ENCODE measurements at regions not wholly inside any gene's neighbourhood (a gene's known extent, or its start where the extent isn't known, plus 50 kb on each side); places are given as distances from the start of the nearest gene placed in this dataset.

DNA sequence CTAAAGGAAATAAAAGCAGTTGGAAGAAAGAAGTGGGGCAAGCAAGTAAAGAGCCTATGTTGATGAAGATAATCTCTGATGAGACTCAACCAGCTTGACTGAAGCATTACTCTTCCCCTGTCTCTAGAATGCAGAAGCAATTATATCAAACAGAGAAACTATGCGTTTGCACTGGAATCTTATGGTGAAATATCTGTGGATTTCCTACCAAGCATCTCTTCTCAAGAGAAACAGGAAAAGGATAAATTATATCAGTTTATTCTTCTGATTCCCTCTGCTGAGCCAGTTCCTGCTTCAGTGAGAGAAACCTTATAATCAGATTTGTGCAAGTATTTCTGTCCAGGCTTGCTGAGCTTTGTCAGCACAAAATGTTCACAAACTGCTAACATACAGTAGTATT lies 316.7 kb upstream of the SLC7A11 start:
- TF ChIP-seq POLR2A (IDR thresholded peaks at IDR 0.05; ENCODE audit: low read length) (no peak), GATA1 (IDR thresholded peaks at IDR 0.05; ENCODE audit: low read depth, low read length) (no peak)
- DNase-seq: no peak

DNA sequence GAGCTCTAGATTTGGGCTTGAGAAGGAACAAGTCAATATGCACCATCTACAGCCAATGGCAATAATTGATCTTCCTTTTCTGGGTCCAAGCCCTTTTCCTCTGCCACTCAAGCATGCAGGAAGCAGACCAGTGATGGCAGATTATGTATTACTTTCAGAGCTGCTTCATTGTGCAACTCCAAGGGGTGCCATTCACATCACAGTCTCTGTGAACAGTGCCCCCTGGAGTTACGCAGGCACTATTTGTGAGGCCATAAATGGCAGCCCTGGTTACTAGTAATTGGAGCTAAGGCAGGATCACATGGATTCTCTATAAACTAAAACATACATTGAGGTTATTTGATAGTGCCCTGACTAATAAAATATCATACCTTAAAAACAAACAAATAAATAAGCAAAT lies 313.4 kb upstream of the SLC7A11 start:
- TF ChIP-seq GATA1 (IDR thresholded peaks at IDR 0.05; ENCODE audit: low read depth, low read length) (no peak), POLR2A (IDR thresholded peaks at IDR 0.05; ENCODE audit: low read length) (no peak)
- DNase-seq: peak; percentile 53 to 60

DNA sequence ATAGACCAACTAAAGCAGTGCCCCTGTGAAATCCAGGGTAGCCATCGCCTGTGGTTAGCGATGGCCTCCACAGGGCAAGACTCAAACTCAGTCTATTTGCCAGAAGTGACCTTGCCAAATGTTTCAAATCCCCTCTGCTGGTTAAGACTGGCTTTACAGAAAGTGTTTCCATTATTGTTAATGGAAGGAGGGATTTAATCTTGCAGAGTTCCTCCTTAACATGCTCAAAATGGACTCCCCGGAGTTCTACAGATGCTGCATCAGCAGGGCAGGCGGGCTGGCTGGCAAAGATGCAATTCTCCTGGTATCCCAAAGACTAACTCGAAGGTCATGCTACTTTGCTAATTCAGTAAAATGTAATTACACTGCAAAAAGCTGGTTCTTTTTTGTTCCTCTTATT lies 313.0 kb upstream of the SLC7A11 start:
- DNase-seq: no peak
- TF ChIP-seq GATA1 (IDR thresholded peaks at IDR 0.05; ENCODE audit: low read depth, low read length): no peak
- no peak for TF ChIP-seq POLR2A (IDR thresholded peaks at IDR 0.05; ENCODE audit: low read length)

DNA sequence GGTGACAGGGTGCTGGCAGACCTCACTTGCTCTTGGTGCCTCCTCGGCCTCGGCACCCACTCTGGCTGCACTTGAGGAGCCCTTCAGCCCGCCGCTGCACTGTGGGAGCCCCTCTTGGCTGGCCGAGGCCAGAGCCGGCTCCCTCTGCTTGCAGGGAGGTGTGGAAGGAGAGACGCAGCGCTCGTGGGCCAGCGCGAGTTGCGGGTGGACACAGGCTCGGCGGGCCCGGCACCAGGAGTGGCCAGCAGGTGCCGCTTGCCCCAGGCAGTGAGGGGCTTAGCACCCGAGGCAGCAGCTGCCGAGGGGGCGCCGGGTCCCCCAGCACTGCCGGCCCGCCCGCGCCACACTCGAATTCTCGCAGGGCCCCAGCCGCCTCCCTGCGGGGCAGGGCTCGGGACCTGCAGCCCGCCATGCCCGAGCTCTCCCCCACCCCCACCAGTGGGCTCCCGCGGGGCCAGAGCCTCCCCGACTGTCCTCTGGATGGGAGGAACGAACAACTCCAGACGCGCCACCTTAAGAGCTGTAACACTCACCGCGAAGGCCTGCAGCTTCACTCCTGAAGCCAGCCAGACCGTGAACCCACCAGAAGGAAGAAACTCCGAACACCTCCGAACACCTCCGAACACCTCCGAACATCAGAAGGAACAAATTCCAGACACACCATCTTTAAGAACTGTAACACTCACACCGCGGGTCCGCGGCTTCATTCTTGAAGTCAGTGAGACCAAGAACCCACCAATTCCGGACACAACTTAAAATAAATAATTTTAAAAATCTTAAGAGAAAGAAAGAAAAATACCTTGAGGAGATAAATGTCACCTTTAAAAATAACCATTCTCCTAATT lies 311.1 kb upstream of the SLC7A11 start:
- TF ChIP-seq POLR2A (IDR thresholded peaks at IDR 0.05; ENCODE audit: low read length) (no peak), GATA1 (IDR thresholded peaks at IDR 0.05; ENCODE audit: low read depth, low read length) (no peak)

DNA sequence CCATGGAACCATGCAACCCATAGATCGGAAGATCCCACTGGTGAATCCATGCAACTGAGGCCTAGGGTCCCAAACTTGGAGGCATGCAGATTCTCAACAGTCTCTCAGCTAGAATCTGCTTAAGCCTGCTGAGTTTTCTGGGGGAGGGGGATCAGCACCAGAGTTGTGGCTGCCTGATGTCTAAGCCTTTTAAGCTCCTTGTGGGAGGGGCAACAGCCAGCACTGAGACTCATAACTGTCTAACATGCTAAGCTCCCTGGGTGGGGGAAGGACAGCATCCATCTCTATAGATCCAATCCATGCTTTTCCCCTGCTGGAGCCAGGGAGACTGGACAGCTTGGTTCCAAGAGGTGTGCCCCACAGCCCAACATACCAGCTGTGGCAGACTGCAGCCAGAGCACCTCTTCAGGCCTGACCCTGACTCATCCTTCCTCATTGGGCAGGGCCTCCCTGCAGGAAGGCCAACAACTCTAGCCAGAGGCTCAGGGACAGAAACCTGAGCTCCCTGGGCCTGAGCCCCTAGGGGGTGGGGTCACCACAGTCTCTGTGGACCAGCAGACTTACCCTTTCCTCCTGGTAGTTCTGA lies 300.1 kb upstream of the SLC7A11 start:
- no peak for TF ChIP-seq POLR2A (IDR thresholded peaks at IDR 0.05; ENCODE audit: low read length)
- no peak for TF ChIP-seq GATA1 (IDR thresholded peaks at IDR 0.05; ENCODE audit: low read depth, low read length)

More for the DNA sequence above, 311.1 kb upstream of the SLC7A11 start:
- DNase-seq: no peak

DNA sequence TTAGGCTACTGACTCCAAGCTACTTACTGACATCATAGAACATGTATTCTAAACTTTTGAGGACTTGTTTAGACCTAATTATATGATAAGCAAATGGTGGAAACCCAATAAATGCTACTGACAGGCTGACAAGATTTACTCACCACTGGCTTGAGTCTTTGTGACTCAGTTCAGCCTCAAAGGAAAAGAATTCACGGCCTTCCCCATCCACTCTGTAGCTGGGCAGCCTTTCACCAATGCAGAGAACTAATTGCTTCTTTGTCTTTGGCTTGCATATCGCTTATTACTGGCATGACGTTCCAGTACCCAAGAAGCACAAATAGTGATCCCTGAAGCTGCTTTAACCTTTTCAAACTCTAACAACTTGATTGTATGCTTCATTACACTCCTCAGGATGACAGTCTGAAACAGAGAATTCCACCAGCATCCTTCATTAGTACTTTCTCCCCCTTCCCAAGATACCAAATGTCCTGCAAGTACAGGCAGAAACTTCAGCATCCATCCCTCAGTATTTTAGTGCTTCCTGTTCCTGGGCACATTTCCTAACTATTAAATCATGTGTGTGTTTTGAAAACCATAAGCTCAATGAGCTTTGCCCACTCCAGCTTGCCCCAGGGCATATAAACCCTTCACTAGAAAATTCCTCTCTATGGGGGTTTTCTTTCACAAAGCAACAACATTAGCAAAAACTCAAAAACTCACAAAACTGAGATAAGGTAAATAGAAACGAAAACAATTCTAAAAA lies 298.1 kb upstream of the SLC7A11 start:
- no peak for DNase-seq
- TF ChIP-seq POLR2A (IDR thresholded peaks at IDR 0.05; ENCODE audit: low read length) (no peak), GATA1 (IDR thresholded peaks at IDR 0.05; ENCODE audit: low read depth, low read length) (no peak)

More for the DNA sequence above, 300.1 kb upstream of the SLC7A11 start:
- DNase-seq: no peak

DNA sequence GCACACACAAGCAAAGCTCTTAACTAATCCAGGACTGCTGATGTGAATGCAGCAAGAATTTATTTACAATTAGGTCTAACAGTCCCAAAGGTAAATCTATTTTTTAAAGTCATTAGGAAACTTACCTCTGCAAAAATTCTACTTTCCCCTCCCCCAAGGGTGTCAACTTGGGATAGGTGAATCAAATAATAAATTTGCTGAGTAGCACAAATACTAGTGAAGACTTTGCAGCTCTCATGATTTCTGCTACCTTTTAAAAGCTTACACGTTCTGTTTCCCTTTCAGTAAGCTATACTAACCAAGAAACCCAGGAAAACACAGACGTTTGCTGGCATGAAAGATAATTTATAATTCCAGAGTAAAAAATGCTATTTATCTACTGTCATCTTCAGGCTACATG lies 296.6 kb upstream of the SLC7A11 start:
- TF ChIP-seq POLR2A (IDR thresholded peaks at IDR 0.05; ENCODE audit: low read length) (no peak), GATA1 (IDR thresholded peaks at IDR 0.05; ENCODE audit: low read depth, low read length) (no peak)
- DNase-seq: no peak

DNA sequence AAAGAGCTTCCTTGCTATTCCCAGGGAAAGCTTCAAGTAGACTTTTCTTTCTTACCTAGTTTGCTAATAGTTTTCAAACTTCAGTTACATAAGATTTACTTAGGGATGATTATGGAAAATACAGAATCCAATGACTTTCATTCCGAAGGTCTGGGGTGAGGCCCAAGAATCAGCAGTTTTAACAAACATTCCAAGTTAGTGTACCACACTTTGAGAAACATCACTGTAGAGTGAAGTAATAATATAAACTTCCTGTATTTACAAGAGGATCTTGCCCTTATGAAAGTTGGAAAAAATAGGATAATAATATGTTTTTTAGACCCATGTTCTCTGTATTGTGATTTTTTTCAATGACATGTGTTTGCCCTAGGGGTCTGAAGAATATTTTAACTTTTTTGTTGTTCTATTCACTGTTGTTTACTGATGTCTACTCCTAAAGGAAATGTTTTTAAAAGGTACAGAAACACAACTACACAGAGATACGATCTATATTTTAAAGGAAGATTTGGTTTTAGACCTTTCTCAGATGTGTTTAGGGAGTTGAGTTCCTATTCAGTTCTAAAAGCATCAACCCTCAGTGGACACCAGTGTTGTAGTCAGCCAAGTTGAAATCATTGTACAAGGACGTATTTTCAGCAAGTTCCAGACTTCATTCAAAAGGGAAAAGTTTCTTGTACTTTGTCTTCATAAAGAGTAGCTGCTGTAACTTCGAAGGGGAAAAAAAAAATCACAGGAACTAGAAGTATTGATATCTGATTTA lies 295.8 kb upstream of the SLC7A11 start:
- DNase-seq: no peak
- TF ChIP-seq POLR2A (IDR thresholded peaks at IDR 0.05; ENCODE audit: low read length) (no peak), GATA1 (IDR thresholded peaks at IDR 0.05; ENCODE audit: low read depth, low read length) (no peak)

DNA sequence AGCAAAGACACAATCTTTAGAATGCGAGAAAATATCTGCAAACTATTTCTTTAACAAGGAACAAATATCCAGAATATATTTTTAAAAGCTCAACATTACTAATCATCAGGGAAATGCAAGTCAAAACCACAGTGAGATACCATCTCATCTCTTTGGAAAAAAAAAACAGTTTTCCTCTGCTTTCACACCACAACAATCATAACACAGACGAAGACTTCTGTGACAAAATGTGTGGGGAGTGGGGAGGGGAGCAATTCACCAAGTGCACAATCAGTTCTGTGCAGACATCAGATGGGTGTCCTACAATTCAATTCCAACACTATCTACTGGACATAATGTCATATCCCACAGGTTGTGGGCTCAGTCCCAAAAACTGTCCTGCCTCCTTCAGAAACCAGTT lies 293.2 kb upstream of the SLC7A11 start:
- DNase-seq: no peak
- TF ChIP-seq GATA1 (IDR thresholded peaks at IDR 0.05; ENCODE audit: low read depth, low read length) (no peak), POLR2A (IDR thresholded peaks at IDR 0.05; ENCODE audit: low read length) (no peak)

DNA sequence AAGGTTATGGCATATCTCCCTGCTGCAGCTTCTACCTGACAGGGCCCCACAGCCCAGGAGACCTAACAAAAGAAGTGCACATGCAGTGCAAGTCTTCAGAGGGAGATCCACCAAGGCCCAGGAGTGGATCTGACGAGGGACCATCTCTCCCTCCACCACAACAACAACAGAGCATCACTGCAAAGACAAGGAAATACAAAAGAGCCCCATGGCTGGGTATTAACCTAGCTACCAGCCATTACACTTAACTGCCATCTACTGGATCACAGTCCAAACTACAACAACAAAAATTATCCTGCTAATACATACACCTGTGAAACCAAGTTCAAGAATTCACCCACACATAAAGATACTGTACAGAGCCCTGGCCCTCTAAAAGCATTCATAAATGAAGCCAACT lies 280.2 kb upstream of the SLC7A11 start:
- DNase-seq: peak; percentile 16 to 27
- TF ChIP-seq GATA1 (IDR thresholded peaks at IDR 0.05; ENCODE audit: low read depth, low read length) (no peak), POLR2A (IDR thresholded peaks at IDR 0.05; ENCODE audit: low read length) (no peak)

DNA sequence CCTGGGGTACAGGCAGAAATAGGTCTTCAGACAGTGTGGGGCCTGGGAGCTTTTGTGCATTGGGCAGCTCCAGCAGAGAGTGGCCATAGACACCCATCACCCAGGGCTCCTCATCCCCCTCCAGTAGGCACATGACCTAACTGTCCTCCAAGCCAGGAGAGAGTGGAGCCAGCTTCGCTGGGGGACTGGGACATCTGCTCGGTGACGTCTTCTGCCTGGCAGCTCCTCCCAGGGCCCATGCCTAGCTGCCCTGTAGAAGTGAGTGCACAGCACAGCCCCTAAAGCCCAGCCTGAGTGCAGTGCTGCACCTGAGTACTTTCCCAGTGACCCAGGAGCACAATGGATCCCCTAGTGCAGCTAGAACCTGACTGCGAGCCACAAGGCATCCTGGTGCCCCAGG lies 279.7 kb upstream of the SLC7A11 start:
- no peak for DNase-seq
- TF ChIP-seq POLR2A (IDR thresholded peaks at IDR 0.05; ENCODE audit: low read length) (no peak), GATA1 (IDR thresholded peaks at IDR 0.05; ENCODE audit: low read depth, low read length) (no peak)

DNA sequence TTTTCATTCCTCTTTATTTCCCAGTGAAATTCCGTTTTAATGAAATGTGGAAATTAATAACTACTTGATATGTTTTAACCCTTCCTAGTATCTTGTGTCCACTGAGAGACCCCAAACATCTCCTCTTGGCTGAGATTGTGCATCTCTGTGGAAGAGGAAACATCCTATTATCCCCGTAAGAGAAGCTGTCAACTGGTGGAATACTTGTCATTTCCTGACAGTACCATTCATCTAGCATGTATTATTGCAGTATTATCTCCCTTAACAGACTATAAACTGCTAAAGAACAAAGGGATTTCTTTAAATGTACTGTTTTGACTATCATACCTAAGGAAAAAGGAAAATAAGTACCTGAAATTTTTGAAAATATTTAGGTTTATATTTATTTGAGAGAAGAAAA lies 277.3 kb upstream of the SLC7A11 start:
- DNase-seq: no peak
- TF ChIP-seq POLR2A (IDR thresholded peaks at IDR 0.05; ENCODE audit: low read length) (no peak), GATA1 (IDR thresholded peaks at IDR 0.05; ENCODE audit: low read depth, low read length) (no peak)

DNA sequence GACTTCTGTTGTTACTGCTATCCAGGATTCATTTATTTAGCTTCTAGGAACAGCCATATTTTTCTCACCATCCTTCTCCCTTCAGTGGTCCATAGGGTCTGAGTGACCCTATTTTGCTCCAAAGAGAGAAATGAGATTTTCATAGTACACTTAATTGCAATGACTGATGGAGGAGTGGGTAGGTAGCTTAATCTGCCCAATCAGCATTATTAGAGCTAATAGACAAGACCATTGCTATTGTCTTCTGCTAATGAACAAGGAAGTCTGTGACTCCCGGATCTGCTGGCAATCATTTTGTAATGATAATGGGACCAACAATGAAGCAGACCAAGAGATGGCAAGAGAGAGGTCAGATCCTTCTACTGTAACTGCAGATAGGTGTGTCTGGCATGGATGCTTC lies 271.4 kb upstream of the SLC7A11 start:
- TF ChIP-seq GATA1 (IDR thresholded peaks at IDR 0.05; ENCODE audit: low read depth, low read length): no peak
- no peak for TF ChIP-seq POLR2A (IDR thresholded peaks at IDR 0.05; ENCODE audit: low read length)
- DNase-seq: no peak

DNA sequence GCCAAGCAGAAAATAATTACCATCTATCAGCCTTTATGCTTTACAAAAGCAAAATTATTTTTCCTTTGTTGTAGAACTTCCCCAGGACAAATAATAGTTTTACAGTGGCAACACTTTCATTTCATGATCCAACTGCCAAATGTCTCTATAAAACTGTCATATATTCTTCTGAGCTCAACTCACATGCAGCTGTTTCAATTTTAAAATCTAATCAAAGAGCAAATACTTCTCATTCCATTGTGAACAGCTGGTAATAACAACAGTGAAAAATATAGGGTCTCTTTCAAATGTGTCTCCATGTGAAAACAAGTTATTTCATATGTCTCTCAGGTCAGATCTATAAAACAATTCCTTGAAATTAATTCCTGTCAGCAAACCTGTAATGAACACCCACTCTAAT lies 270.6 kb upstream of the SLC7A11 start:
- no peak for DNase-seq
- TF ChIP-seq POLR2A (IDR thresholded peaks at IDR 0.05; ENCODE audit: low read length) (no peak), GATA1 (IDR thresholded peaks at IDR 0.05; ENCODE audit: low read depth, low read length) (no peak)
